ENCODE measurements at regions not wholly inside any gene's neighbourhood (a gene's known extent, or its start where the extent isn't known, plus 50 kb on each side); places are given as distances from the start of the nearest gene placed in this dataset.
"Not testable (repeated sequence)": the region's sequence is repeated elsewhere in the genome, so short reads cannot be mapped to it uniquely, and the experiment has no call there.

GRCh38 chr16:22436823-22437652 is 62.6 kb upstream of the CDR2 start:
- BruUV-seq (replicated peaks), result not testable (repeated sequence)
- CTCF ChIA-PET, result interaction anchor here (0.7 kb wide), 1 partner anchor 35 kb away, joined by 3 read pairs; no protein-coding TSS in a partner anchor

GRCh38 chr16:22436326-22436822 is 62.0 kb upstream of the CDR2 start:
- DNase-seq; intact Hi-C loops (cut with micrococcal nuclease; ENCODE audit: unreplicated experiment); H3K4me1 Mint-ChIP-seq (ENCODE audit: low read depth, unreplicated experiment); H3K27me3 Mint-ChIP-seq (ENCODE audit: unreplicated experiment); H3K9me3 Mint-ChIP-seq (ENCODE audit: low read depth, unreplicated experiment): not testable (repeated sequence)
- Mint-ChIP-seq H3K36me3 (ENCODE audit: insufficient read depth, unreplicated experiment) (peaks cover 12% of the 10 kb centered on the region), H3K27ac (ENCODE audit: unreplicated experiment) (peak overlapping the region; percentile 88), H3K4me3 (ENCODE audit: low read depth, unreplicated experiment) (peak overlapping the region; percentile 90)
- CTCF ChIA-PET, result interaction anchor here (0.7 kb wide), 1 partner anchor 34 kb away, joined by 3 read pairs; no protein-coding TSS in a partner anchor
- TSS peak; percentile 48 for BruUV-seq (replicated peaks)

More at GRCh38 chr16:22436823-22437652, 62.6 kb upstream of the CDR2 start:
- Mint-ChIP-seq H3K4me3 (ENCODE audit: low read depth, unreplicated experiment) (peak overlapping the region; percentile 90), H3K27ac (ENCODE audit: unreplicated experiment) (peak overlapping the region; percentile 88), H3K36me3 (ENCODE audit: insufficient read depth, unreplicated experiment) (peaks cover 12% of the 10 kb centered on the region)
- DNase-seq, result peak; percentile 82
- H3K27me3 Mint-ChIP-seq (ENCODE audit: unreplicated experiment); intact Hi-C loops (cut with micrococcal nuclease; ENCODE audit: unreplicated experiment); H3K9me3 Mint-ChIP-seq (ENCODE audit: low read depth, unreplicated experiment); H3K4me1 Mint-ChIP-seq (ENCODE audit: low read depth, unreplicated experiment): not testable (repeated sequence)

- H3K27ac Mint-ChIP-seq (ENCODE audit: unreplicated experiment); H3K4me3 Mint-ChIP-seq (ENCODE audit: low read depth, unreplicated experiment); CTCF ChIA-PET; DNase-seq; H3K4me1 Mint-ChIP-seq (ENCODE audit: low read depth, unreplicated experiment); BruUV-seq (replicated peaks); H3K9me3 Mint-ChIP-seq (ENCODE audit: low read depth, unreplicated experiment); H3K27me3 Mint-ChIP-seq (ENCODE audit: unreplicated experiment); intact Hi-C loops (cut with micrococcal nuclease; ENCODE audit: unreplicated experiment): not testable (repeated sequence)
- peaks cover 30% of the 10 kb centered on the region for H3K36me3 Mint-ChIP-seq (ENCODE audit: insufficient read depth, unreplicated experiment)
Measured at GRCh38 chr16:22431314-22431713, 56.9 kb upstream of the CDR2 start.

GRCh38 chr16:22428654-22429053 is 54.2 kb upstream of the CDR2 start:
- no peak for TF ChIP-seq CTCF (IDR thresholded peaks at IDR 0.05; ENCODE audit: unreplicated experiment)
- H3K27me3 Mint-ChIP-seq (ENCODE audit: unreplicated experiment), result no peaks in the 10 kb centered on the region
- CTCF ChIA-PET, result interaction anchor here (0.9 kb wide), 1 partner anchor 21 kb away, joined by 5 read pairs; no protein-coding TSS in a partner anchor
- BruUV-seq (replicated peaks), result no TSS peak
- no peak overlapping the region for H3K27ac Mint-ChIP-seq (ENCODE audit: unreplicated experiment)
- peaks cover under 1% of the 10 kb centered on the region for H3K9me3 Mint-ChIP-seq (ENCODE audit: low read depth, unreplicated experiment)
- peaks cover 40% of the 10 kb centered on the region for H3K36me3 Mint-ChIP-seq (ENCODE audit: insufficient read depth, unreplicated experiment)
- no peak for DNase-seq
- intact Hi-C loops (cut with micrococcal nuclease; ENCODE audit: unreplicated experiment), result no loop called here
- H3K4me3 Mint-ChIP-seq (ENCODE audit: low read depth, unreplicated experiment), result no peak overlapping the region
- H3K4me1 Mint-ChIP-seq (ENCODE audit: low read depth, unreplicated experiment), result no peaks in the 10 kb centered on the region

DNA sequence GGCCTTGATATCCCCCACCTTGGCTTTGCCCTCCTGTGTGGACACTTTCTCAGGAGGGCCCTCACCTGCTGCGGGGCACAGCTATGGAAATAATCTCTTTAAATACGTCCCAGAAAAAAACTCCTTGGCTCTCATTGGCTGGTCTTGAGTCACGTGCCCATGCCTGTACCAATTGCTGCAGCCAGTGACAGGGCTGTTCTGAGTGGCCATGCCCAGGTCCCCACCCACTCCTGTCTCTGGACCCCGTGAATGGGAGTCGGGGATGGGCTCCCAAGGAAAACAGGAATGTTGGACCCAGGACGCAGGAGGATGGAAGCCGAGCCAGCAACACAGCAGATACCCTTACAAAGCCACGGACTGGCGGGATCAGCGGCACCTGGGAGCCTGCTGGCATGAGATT is 53.1 kb upstream of the CDR2 start:
- peaks cover 3% of the 10 kb centered on the region for H3K9me3 Mint-ChIP-seq (ENCODE audit: low read depth, unreplicated experiment)
- no TSS peak for BruUV-seq (replicated peaks)

More for the DNA sequence above, 53.1 kb upstream of the CDR2 start:
- H3K36me3 Mint-ChIP-seq (ENCODE audit: insufficient read depth, unreplicated experiment), result peaks cover 49% of the 10 kb centered on the region
- intact Hi-C loops (cut with micrococcal nuclease; ENCODE audit: unreplicated experiment), result no loop called here
- H3K27me3 Mint-ChIP-seq (ENCODE audit: unreplicated experiment), result no peaks in the 10 kb centered on the region
- no peak for TF ChIP-seq CTCF (IDR thresholded peaks at IDR 0.05; ENCODE audit: unreplicated experiment)
- DNase-seq, result no peak
- no peaks in the 10 kb centered on the region for H3K4me1 Mint-ChIP-seq (ENCODE audit: low read depth, unreplicated experiment)
- CTCF ChIA-PET, result no interaction called here
- no peak overlapping the region for H3K27ac Mint-ChIP-seq (ENCODE audit: unreplicated experiment)
- no peak overlapping the region for H3K4me3 Mint-ChIP-seq (ENCODE audit: low read depth, unreplicated experiment)

All from Calu3 (cell line).